H1 (cell line): ENCODE measurements at regions not wholly inside any gene's neighbourhood (a gene's known extent, or its start where the extent isn't known, plus 50 kb on each side); places are given as distances from the start of the nearest gene placed in this dataset.

ENCODE experiments used
- CTCF ChIA-PET: fragments of 300-600 bp; sonication (Branson Sonifier 250); formaldehyde crosslinking; loops from one replicate; lab custom pipeline; 2021; ENCODE audit not compliant: partially characterized antibody; lab: Charles Lee
- POLR2A ChIA-PET: fragments of 300-600 bp; sonication (Branson Sonifier 250); formaldehyde crosslinking; loops from one replicate; lab custom pipeline; 2021; ENCODE audit warnings: inconsistent platforms; ENCODE audit not compliant: partially characterized antibody; lab: Charles Lee
- DNase-seq, 2 experiments: peaks; one replicate each; pipeline versions ENCODE4 v3.0.0 to v3.0.0-alpha.2; 2010 to 2022; ENCODE audit warnings: low spot score in 2 of 2, low read depth in 1 of 2, mixed read lengths in 1 of 2
- FAIRE-seq: peaks from 2 replicates; lab custom pipeline; 2011; peaks lifted over from hg19 to GRCh38; lab: Jason Lieb, UNC
- H2AFZ ChIP-seq: 2 replicates; pipeline ENCODE4 v1.8.1; 2012; ENCODE audit warnings: low read length, inconsistent platforms
- H2AK5ac ChIP-seq: 2 replicates; pipeline ENCODE4 v1.6.1; 2013; ENCODE audit warnings: low read depth, low read length
- H2BK120ac ChIP-seq: replicated peaks from 2 replicates; pipeline ENCODE3; 2013; ENCODE audit warnings: low read depth, low read length, inconsistent platforms
- H2BK12ac ChIP-seq: 2 replicates; pipeline ENCODE4 v1.6.1; 2013; ENCODE audit warnings: low read depth, low read length
- H2BK15ac ChIP-seq: 2 replicates; pipeline ENCODE4 v1.6.1; 2013; ENCODE audit warnings: low read length
- H2BK20ac ChIP-seq: 2 replicates; pipeline ENCODE4 v1.6.1; 2013; ENCODE audit warnings: low read length
- H2BK5ac ChIP-seq: 2 replicates; pipeline ENCODE4 v1.6.1; 2013; ENCODE audit warnings: low read depth, low read length
- H3K14ac ChIP-seq: 2 replicates; pipeline ENCODE4 v1.6.1; 2013; ENCODE audit warnings: inconsistent platforms; ENCODE audit not compliant: insufficient read length
- H3K18ac ChIP-seq: 2 replicates; pipeline ENCODE4 v1.6.1; 2013; ENCODE audit warnings: low read length; ENCODE audit errors: extremely low read depth
- H3K23ac ChIP-seq: 2 replicates; pipeline ENCODE4 v1.6.1; 2013; ENCODE audit warnings: inconsistent platforms; ENCODE audit not compliant: insufficient read length
- H3K23me2 ChIP-seq: 2 replicates; pipeline ENCODE4 v1.6.1; 2013; ENCODE audit warnings: low read depth, low read length
- H3K27ac ChIP-seq: 2 replicates; pipeline ENCODE4 v1.6.1; 2011; ENCODE audit warnings: low read depth, low read length, inconsistent platforms
- H3K27me3 ChIP-seq, 4 experiments: replicated peaks in 1 of 4; 1 replicate in 1 of 4; 2 replicates in 3 of 4; pipeline versions ENCODE4 v1.6.1 to v1.8.1; 2011 to 2013; ENCODE audit warnings: low read length in 3 of 4, mild to moderate bottlenecking in 3 of 4, inconsistent platforms in 2 of 4, mixed read lengths in 2 of 4, moderate library complexity in 1 of 4; ENCODE audit not compliant: control insufficient read depth in 3 of 4, insufficient read depth in 3 of 4; ENCODE audit errors: extremely low read depth in 1 of 4
- H3K36me3 ChIP-seq, 4 experiments: 2 replicates each; pipeline versions ENCODE4 v1.6.1 to v1.8.1; 2011 to 2013; ENCODE audit warnings: mild to moderate bottlenecking in 4 of 4, low read length in 3 of 4, moderate library complexity in 2 of 4, control low read depth in 1 of 4, inconsistent platforms in 1 of 4; ENCODE audit not compliant: insufficient read depth in 4 of 4, control insufficient read depth in 2 of 4
- H3K4ac ChIP-seq: replicated peaks from 2 replicates; pipeline ENCODE3; 2013; ENCODE audit warnings: low read length, low read depth, mixed read lengths, inconsistent platforms; ENCODE audit not compliant: insufficient read length
- H3K4me1 ChIP-seq, 4 experiments: replicated peaks in 1 of 4; 1 replicate in 1 of 4; 2 replicates in 3 of 4; pipeline versions ENCODE4 v1.6.1 to v1.8.1; 2011 to 2013; ENCODE audit warnings: low read length in 3 of 4, inconsistent platforms in 2 of 4, mixed read lengths in 1 of 4; ENCODE audit not compliant: insufficient read depth in 4 of 4, control insufficient read depth in 3 of 4
- H3K4me2 ChIP-seq, 2 experiments: 2 replicates each; pipeline versions ENCODE4 v1.6.1 to v1.8.1; 2011 to 2013; ENCODE audit warnings: low read depth in 2 of 2, low read length in 2 of 2, control low read depth in 1 of 2, inconsistent platforms in 1 of 2, mild to moderate bottlenecking in 1 of 2; ENCODE audit not compliant: insufficient read depth in 1 of 2
- H3K4me3 ChIP-seq, 4 experiments: fragments of 200-600, 300-600 bp in 1 of 4; sonication (generic), shearing (Covaris generic), sonication (Bioruptor Twin) in 1 of 4; 2 replicates each; pipeline versions ENCODE4 v1.5.1 to v1.8.1; 2011 to 2016; ENCODE audit warnings: low read length in 4 of 4, low read depth in 3 of 4, control low read depth in 2 of 4, inconsistent platforms in 2 of 4, mild to moderate bottlenecking in 2 of 4, mixed read lengths in 1 of 4, moderate library complexity in 1 of 4; ENCODE audit not compliant: insufficient read depth in 2 of 4; ENCODE audit errors: extremely low read depth in 1 of 4
- H3K56ac ChIP-seq: replicated peaks from 2 replicates; pipeline ENCODE3; 2013; ENCODE audit warnings: low read depth, mild to moderate bottlenecking, mixed read lengths, low read length, inconsistent platforms; ENCODE audit not compliant: insufficient read length
- H3K79me1 ChIP-seq: 2 replicates; pipeline ENCODE4 v1.6.1; 2013; ENCODE audit warnings: low read depth, low read length, control low read depth
- H3K79me2 ChIP-seq, 2 experiments: 2 replicates each; pipeline versions ENCODE4 v1.6.1 to v1.8.1; 2012 to 2013; ENCODE audit warnings: low read length in 2 of 2, mild to moderate bottlenecking in 2 of 2, inconsistent platforms in 1 of 2; ENCODE audit not compliant: insufficient read depth in 2 of 2, control insufficient read depth in 1 of 2
- H3K9ac ChIP-seq, 4 experiments: replicated peaks in 1 of 4; 1 replicate in 1 of 4; 2 replicates in 3 of 4; pipeline versions ENCODE4 v1.6.1 to v1.8.1; 2011 to 2013; ENCODE audit warnings: low read depth in 3 of 4, low read length in 3 of 4, control low read depth in 2 of 4, mild to moderate bottlenecking in 2 of 4, moderate library complexity in 2 of 4, inconsistent platforms in 1 of 4; ENCODE audit errors: extremely low read depth in 1 of 4
- H3K9me3 ChIP-seq, 2 experiments: 2 replicates each; pipeline versions ENCODE4 v1.6.1 to v1.8.1; 2012 to 2013; ENCODE audit warnings: mild to moderate bottlenecking in 2 of 2, moderate library complexity in 2 of 2, control low read depth in 1 of 2, inconsistent platforms in 1 of 2, low read depth in 1 of 2, low read length in 1 of 2, mixed read lengths in 1 of 2; ENCODE audit not compliant: insufficient read depth in 2 of 2
- H4K20me1 ChIP-seq, 2 experiments: replicated peaks in 1 of 2; 2 replicates each; pipeline versions ENCODE3 to v1.8.1; 2011 to 2013; ENCODE audit warnings: inconsistent platforms in 2 of 2, low read length in 2 of 2, mild to moderate bottlenecking in 1 of 2; ENCODE audit not compliant: insufficient read depth in 2 of 2, control insufficient read depth in 1 of 2
- H4K5ac ChIP-seq: 2 replicates; pipeline ENCODE4 v1.6.1; 2013; ENCODE audit warnings: low read length, low read depth, mixed read lengths, inconsistent platforms; ENCODE audit not compliant: insufficient read length
- H4K8ac ChIP-seq: 2 replicates; pipeline ENCODE4 v1.8.0; 2013; ENCODE audit warnings: mild to moderate bottlenecking, moderate library complexity, low read length, inconsistent platforms; ENCODE audit not compliant: insufficient read depth; ENCODE audit errors: extremely low read depth
- H4K91ac ChIP-seq: replicated peaks from 2 replicates; pipeline ENCODE3; 2013; ENCODE audit warnings: low read length, mixed read lengths, inconsistent platforms; ENCODE audit not compliant: insufficient read length
- SRF ChIP-seq: IDR thresholded peaks from 2 replicates; pipeline ENCODE4 v1.6.1; 2011; ENCODE audit warnings: mild to moderate bottlenecking, low read depth, low read length, moderate library complexity
- WGBS, 2 experiments: shearing (Covaris generic) in 1 of 2; methylation state at CpG; one replicate each; pipeline versions ENCODE4 v1.1.6 to v1.1.7; 2013 to 2015; ENCODE audit warnings: low lambda C conversion rate in 2 of 2, mixed read lengths in 2 of 2, inconsistent platforms in 1 of 2, low coverage in 1 of 2, missing lambda C conversion rate in 1 of 2; ENCODE audit not compliant: insufficient replicate concordance in 2 of 2, insufficient coverage in 1 of 2, insufficient read length in 1 of 2; ENCODE audit errors: extremely low coverage in 1 of 2, missing lambda C conversion rate in 1 of 2; 5-methylcytosine and 5-hydroxymethylcytosine counted together

DNA sequence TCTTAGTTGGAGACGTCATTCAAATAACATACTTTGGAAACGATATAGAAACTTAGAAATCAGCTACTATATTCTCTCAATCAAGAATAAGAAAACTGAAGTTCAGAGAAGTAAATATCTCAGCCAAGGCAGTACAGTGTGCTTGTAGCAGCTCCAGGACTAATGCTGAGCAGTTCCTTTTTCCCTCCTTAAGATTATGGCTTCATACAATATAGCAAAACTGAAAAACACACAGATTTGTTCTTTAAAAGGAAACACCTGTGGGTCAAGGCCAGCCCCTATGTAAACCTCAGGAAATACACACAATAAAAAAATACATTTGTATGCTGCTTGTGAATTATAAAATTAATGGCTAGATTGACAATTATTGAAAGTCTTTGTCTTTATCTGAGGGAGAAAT is 212.7 kb upstream of the EDNRB start:
- no peak overlapping the region for H3K27ac ChIP-seq
- H3K79me2 ChIP-seq: no peaks in the 10 kb centered on the region
- H3K4ac ChIP-seq: no peak overlapping the region
- FAIRE-seq (no peak), DNase-seq (no peak)
- no peak overlapping the region for H3K23ac ChIP-seq
- no peaks in the 10 kb centered on the region for H3K27me3 ChIP-seq
- H2BK20ac ChIP-seq: no peak overlapping the region
- no peak overlapping the region for H2BK5ac ChIP-seq
- no peak overlapping the region for H2BK12ac ChIP-seq
- no peak overlapping the region for H3K14ac ChIP-seq
- H3K4me3 ChIP-seq: no peak overlapping the region
- POLR2A ChIA-PET: no interaction called here
- H3K56ac ChIP-seq: no peak overlapping the region
- no peaks in the 10 kb centered on the region for H3K36me3 ChIP-seq
- WGBS, 2 experiments: 83% methylated on average over 2 of the region's 2 CpGs; no CpG with 5 or more reads in 1 of the 2 experiments
- no peaks in the 10 kb centered on the region for H3K23me2 ChIP-seq
- no peaks in the 10 kb centered on the region for H3K79me1 ChIP-seq
- no peak overlapping the region for H3K9ac ChIP-seq
- H4K8ac ChIP-seq: no peak overlapping the region
- H3K9me3 ChIP-seq: no peaks in the 10 kb centered on the region
- no peaks in the 10 kb centered on the region for H3K4me1 ChIP-seq
- no peak overlapping the region for H2AFZ ChIP-seq
- H2BK15ac ChIP-seq: no peak overlapping the region
- no peak overlapping the region for H3K18ac ChIP-seq
- H2AK5ac ChIP-seq: no peak overlapping the region
- no peaks in the 10 kb centered on the region for H4K20me1 ChIP-seq
- TF ChIP-seq SRF: no peak
- no peak overlapping the region for H2BK120ac ChIP-seq
- H4K91ac ChIP-seq: no peak overlapping the region
- H4K5ac ChIP-seq: no peak overlapping the region
- CTCF ChIA-PET: interaction anchor here (0.8 to 2.6 kb wide), 4 partner anchors 9 to 351 kb away, joined by 3 to 19 read pairs (median 6); no protein-coding TSS in a partner anchor
- H3K4me2 ChIP-seq: no peak overlapping the region
